OCI-LY1 (cell line): ENCODE measurements at regions not wholly inside any gene's neighbourhood (a gene's known extent, or its start where the extent isn't known, plus 50 kb on each side); places are given as distances from the start of the nearest gene placed in this dataset.

Experiments used
- H2AFZ ChIP-seq: fragments of 200-600 bp; sonication (generic), shearing (Covaris generic); 2 replicates; pipeline ENCODE4 v1.6.0; 2014; ENCODE audit warnings: antibody characterized with exemption, mild to moderate bottlenecking, low read length
- H3F3A ChIP-seq: fragments of 200-600 bp; sonication (generic), shearing (Covaris generic); 2 replicates; pipeline ENCODE4 v1.6.0; 2014; ENCODE audit warnings: mild to moderate bottlenecking, antibody characterized with exemption, low read length, moderate library complexity; ENCODE audit not compliant: insufficient read depth
- H3K27ac ChIP-seq: fragments of 200-600 bp; sonication (generic); 2 replicates; pipeline ENCODE4 v1.5.1; 2014; ENCODE audit warnings: low read length, mixed run types, mild to moderate bottlenecking, low read depth; ENCODE audit not compliant: poor library complexity, severe bottlenecking
- H3K27me3 ChIP-seq: fragments of 200-600 bp; sonication (generic); 2 replicates; pipeline ENCODE4 v1.6.0; 2014; ENCODE audit warnings: antibody characterized with exemption, mild to moderate bottlenecking, low read length, moderate library complexity; ENCODE audit not compliant: insufficient read depth
- H3K36me3 ChIP-seq: fragments of 200-600 bp; sonication (generic); 2 replicates; pipeline ENCODE4 v1.6.1; 2014; ENCODE audit warnings: mild to moderate bottlenecking, antibody characterized with exemption, low read length, moderate library complexity, mixed read lengths; ENCODE audit not compliant: insufficient read depth
- H3K4me1 ChIP-seq: fragments of 200-600 bp; sonication (generic); 2 replicates; pipeline ENCODE4 v1.5.1; 2014; ENCODE audit warnings: mild to moderate bottlenecking, low read length, moderate library complexity; ENCODE audit not compliant: insufficient read depth, severe bottlenecking
- H3K4me2 ChIP-seq: fragments of 200-600 bp; sonication (generic), shearing (Covaris generic); 2 replicates; pipeline ENCODE4 v1.6.1; 2014; ENCODE audit warnings: low read length
- H3K4me3 ChIP-seq: fragments of 200-600 bp; sonication (generic); 2 replicates; pipeline ENCODE4 v1.5.1; 2014; ENCODE audit warnings: low read length, low read depth, mild to moderate bottlenecking, mixed read lengths; ENCODE audit not compliant: poor library complexity, severe bottlenecking
- H3K79me2 ChIP-seq: fragments of 200-600 bp; shearing (Covaris generic); 2 replicates; pipeline ENCODE4 v1.6.1; 2016; ENCODE audit warnings: mixed run types, low read length, mixed read lengths; ENCODE audit not compliant: insufficient read depth
- H3K9ac ChIP-seq: fragments of 200-600 bp; sonication (generic), shearing (Covaris generic); 2 replicates; pipeline ENCODE4 v1.6.1; 2014; ENCODE audit warnings: mild to moderate bottlenecking, low read length, mixed read lengths
- H3K9me2 ChIP-seq: fragments of 200-600 bp; sonication (generic), shearing (Covaris generic); 2 replicates; pipeline ENCODE4 v1.6.1; 2014; ENCODE audit warnings: low read depth, mild to moderate bottlenecking, low read length, mixed read lengths
- H3K9me3 ChIP-seq: fragments of 200-600 bp; shearing (Covaris generic); 2 replicates; pipeline ENCODE4 v1.6.1; 2014; ENCODE audit warnings: low read length, mixed read lengths
- H4K20me1 ChIP-seq: fragments of 200-600 bp; sonication (generic), shearing (Covaris generic); 2 replicates; pipeline ENCODE4 v1.6.0; 2016; ENCODE audit warnings: mild to moderate bottlenecking, low read length; ENCODE audit not compliant: insufficient read depth
- CTCF ChIP-seq: fragments of 200-600 bp; sonication (generic), shearing (Covaris generic); IDR thresholded peaks from 2 replicates; pipeline ENCODE4 v1.5.1; 2017; ENCODE audit warnings: mild to moderate bottlenecking, antibody characterized with exemption, low read length, moderate library complexity, mixed read lengths
- EZH2 ChIP-seq: fragments of 200-600 bp; sonication (generic), shearing (Covaris generic); IDR thresholded peaks from 2 replicates; pipeline ENCODE4 v1.8.0; 2017; ENCODE audit warnings: borderline replicate concordance, mixed run types, mild to moderate bottlenecking, antibody characterized with exemption, low read length, moderate library complexity, mixed read lengths

- no peaks in the 10 kb centered on the region for H3K36me3 ChIP-seq
- H3K27ac ChIP-seq = no peak overlapping the region
- no peaks in the 10 kb centered on the region for H3K27me3 ChIP-seq
- H3K79me2 ChIP-seq = no peaks in the 10 kb centered on the region
- H3F3A ChIP-seq = no peaks in the 10 kb centered on the region
- H3K9me2 ChIP-seq = no peaks in the 10 kb centered on the region
- no peaks in the 10 kb centered on the region for H4K20me1 ChIP-seq
- no peaks in the 10 kb centered on the region for H3K4me1 ChIP-seq
- H3K4me3 ChIP-seq = no peak overlapping the region
- H3K9ac ChIP-seq = no peak overlapping the region
- no peaks in the 10 kb centered on the region for H3K9me3 ChIP-seq
- H3K4me2 ChIP-seq = no peak overlapping the region
- TF ChIP-seq CTCF = peak; percentile 48
- TF ChIP-seq EZH2 = no peak
- no peak overlapping the region for H2AFZ ChIP-seq
Observed at GRCh38 chr18:30376515-30376914, 666.0 kb downstream of the DSC3 start.

GRCh38 chr18:30361864-30362540 lies 680.5 kb downstream of the DSC3 start:
- no peak for TF ChIP-seq EZH2
- no peak for TF ChIP-seq CTCF
- Histone ChIP-seq H2AFZ (no peak overlapping the region), H3K4me1 (no peaks in the 10 kb centered on the region), H3K27me3 (no peaks in the 10 kb centered on the region), H3K4me2 (no peak overlapping the region), H3K9me3 (no peaks in the 10 kb centered on the region), H3K79me2 (no peaks in the 10 kb centered on the region), H3K27ac (no peak overlapping the region), H4K20me1 (no peaks in the 10 kb centered on the region), H3K9ac (no peak overlapping the region), H3K4me3 (no peak overlapping the region), H3F3A (no peaks in the 10 kb centered on the region), H3K36me3 (no peaks in the 10 kb centered on the region), H3K9me2 (no peaks in the 10 kb centered on the region)

GRCh38 chr18:30359521-30359920 lies 683.0 kb downstream of the DSC3 start:
- Histone ChIP-seq H3K79me2 (no peaks in the 10 kb centered on the region), H2AFZ (no peak overlapping the region), H3K27ac (no peak overlapping the region), H3K9me2 (no peaks in the 10 kb centered on the region), H3K36me3 (no peaks in the 10 kb centered on the region), H3F3A (no peaks in the 10 kb centered on the region), H3K4me2 (no peak overlapping the region), H3K4me3 (no peak overlapping the region), H3K27me3 (no peaks in the 10 kb centered on the region), H3K4me1 (no peaks in the 10 kb centered on the region), H3K9ac (no peak overlapping the region), H4K20me1 (no peaks in the 10 kb centered on the region), H3K9me3 (no peaks in the 10 kb centered on the region)
- TF ChIP-seq CTCF (no peak), EZH2 (no peak)
